GM18517 (cell line): ENCODE measurements at regions not wholly inside any gene's neighbourhood (a gene's known extent, or its start where the extent isn't known, plus 50 kb on each side); places are given as distances from the start of the nearest gene placed in this dataset.

Source experiments
- ATAC-seq: cut with Tn5 transposase; IDR thresholded peaks from one replicate; pipeline ENCODE4 v1.9.1; 2021; ENCODE audit warnings: mild to moderate bottlenecking, moderate library complexity; ENCODE audit not compliant: unreplicated experiment

DNA sequence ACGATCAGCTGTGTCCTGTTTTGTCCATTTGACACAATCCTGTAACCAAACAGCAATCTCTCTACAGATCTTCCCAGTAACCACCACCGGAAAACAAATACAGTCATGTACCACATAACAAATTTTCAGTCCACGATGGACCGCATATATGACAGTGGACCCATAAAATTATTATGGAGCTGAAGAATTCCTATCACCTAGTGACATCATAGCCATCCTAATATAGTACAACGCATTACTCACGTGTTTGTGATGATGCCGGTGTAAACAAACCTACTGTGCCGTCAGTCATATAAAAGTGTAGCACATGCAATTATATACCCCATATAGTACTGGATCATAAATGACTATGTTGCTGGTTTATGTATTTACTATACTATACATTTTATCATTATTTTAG lies 133.7 kb upstream of the EDNRA start:
- ATAC-seq: no peak

GRCh38 chr4:147349193-147349592 lies 131.7 kb upstream of the EDNRA start:
- ATAC-seq: no peak

DNA sequence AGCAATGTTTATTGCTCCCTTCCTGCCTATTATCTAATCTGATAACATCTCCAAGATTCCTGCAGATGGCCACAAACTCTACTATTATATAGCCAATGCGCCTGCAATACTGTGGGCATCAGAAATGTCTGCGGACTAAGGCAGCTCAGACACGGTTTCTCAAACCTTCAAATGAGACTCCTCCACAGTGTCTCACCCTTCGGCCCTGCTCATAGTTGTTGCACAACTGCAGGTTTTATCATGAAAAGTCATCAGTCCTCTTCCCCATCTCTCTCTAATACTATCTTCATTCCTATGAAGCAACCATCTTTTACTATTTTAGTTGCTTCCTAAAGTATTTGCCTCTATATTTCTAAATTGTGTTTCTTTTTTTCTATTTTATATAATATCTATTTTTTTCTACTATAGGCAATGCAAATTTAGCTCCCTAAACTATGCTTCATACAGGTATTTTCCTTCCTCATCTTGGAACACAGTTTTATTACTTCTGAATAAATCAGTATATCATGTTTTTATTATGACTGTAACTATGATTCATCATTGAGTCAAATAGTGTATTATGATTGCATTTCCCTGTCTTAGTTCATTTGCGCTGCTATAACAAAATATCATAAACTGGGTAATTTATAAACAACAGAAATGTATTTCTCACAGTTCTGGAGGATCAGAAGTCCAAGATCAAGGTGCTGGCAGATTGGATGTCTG lies 129.7 kb upstream of the EDNRA start:
- no peak for ATAC-seq

- no peak for ATAC-seq
Observed at GRCh38 chr4:147354237-147354636, 126.7 kb upstream of the EDNRA start.

GRCh38 chr4:147355032-147355656 lies 125.8 kb upstream of the EDNRA start:
- no peak for ATAC-seq

DNA sequence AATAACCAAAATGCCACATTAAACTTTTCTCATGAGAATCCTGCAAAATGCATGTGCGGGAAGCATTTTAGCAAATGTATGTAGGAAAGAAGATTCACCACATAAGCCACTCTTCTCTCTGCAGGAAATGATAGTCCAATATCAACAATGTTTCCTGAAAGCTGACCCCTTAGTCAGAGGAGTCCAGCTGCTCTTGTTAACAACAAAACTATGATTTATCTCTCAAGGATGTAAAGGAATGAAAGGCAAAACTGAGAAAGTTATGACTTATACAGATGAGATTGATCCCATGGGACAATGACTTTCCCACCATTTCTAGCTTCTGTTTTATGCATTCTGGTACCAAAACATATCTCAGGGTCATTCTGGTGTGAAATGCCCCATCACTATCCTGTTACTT lies 125.0 kb upstream of the EDNRA start:
- ATAC-seq: no peak

DNA sequence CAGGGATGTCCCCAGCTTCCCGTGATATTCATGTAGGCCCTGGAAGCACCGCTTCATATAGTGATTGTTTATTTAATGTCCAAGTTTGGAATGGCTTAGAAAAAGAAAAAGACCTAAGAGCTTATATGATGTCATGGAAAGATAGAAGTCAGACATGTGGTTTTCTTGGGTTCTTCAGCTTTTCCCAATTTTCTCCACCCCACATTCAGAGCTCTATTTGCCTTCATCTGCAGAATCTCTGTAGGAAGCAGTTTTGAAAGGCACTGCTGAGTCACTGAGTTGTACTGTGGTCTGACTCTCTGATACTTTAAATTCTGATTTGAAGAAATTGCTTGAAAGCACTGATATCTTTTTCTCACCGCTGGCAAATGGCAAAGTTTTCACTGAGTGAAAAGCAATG lies 120.6 kb upstream of the EDNRA start:
- no peak for ATAC-seq

DNA sequence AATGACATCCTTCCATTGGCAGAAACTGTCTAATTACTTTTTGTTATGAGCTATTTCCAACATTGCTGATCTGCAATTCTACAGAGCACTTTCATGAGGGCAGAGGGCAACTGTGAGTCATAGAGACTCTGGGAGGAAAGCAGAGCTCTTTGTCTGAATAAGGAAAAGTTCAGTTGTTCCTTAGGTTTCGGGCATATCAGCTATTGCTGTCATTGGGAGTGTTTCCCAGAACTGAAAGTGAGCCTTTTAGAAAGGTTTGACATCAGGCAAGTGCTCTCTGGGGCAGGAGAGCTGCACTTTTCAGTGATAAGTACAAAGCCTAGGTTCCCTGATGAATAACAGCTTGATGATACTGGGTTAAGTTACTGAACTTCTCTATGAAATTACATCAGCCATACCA lies 119.2 kb upstream of the EDNRA start:
- no peak for ATAC-seq

GRCh38 chr4:147362938-147363337 lies 118.0 kb upstream of the EDNRA start:
- ATAC-seq: no peak

- ATAC-seq: no peak
Observed at GRCh38 chr4:147363514-147363913, 117.4 kb upstream of the EDNRA start.

- ATAC-seq: no peak
Observed at GRCh38 chr4:147365396-147365795, 115.5 kb upstream of the EDNRA start.

DNA sequence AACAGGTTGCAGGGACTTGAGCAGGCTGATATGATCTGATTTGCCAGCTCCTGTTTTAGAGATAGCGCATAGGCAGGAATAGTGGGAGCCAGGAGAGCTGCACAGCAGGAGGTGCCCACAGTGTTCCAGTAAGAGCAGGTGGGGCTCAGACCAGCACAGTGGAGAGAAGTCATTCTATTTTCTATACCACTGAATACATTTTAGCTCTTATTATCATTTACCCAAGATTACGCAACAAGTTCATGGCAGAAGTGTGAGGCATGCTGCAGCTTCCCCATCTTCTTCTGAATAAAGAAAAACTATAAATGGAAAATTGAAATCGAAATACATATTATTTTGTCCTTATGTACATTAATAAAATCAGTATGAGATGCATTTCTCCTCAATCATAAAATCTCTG lies 114.7 kb upstream of the EDNRA start:
- no peak for ATAC-seq

DNA sequence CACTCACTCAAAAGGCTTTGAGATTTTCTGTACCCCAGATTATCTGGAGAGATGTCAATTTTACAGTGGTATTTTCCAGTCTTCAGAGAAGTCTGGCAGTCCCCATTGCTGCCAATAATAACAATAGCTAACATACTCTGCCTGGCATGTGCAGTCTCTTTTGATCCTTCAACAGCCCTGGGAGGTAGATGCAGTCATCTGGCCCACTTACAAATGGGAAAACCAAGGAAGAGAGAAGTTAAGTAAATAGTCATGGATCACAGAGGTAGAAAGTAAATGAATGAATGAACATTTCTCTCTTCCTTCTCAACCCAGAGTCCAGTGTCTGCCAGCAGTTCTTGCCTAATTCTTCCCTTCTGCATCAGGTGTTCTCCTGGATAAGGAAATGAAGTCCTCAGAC lies 113.0 kb upstream of the EDNRA start:
- no peak for ATAC-seq

- no peak for ATAC-seq
Observed at GRCh38 chr4:147368948-147369347, 111.9 kb upstream of the EDNRA start.

DNA sequence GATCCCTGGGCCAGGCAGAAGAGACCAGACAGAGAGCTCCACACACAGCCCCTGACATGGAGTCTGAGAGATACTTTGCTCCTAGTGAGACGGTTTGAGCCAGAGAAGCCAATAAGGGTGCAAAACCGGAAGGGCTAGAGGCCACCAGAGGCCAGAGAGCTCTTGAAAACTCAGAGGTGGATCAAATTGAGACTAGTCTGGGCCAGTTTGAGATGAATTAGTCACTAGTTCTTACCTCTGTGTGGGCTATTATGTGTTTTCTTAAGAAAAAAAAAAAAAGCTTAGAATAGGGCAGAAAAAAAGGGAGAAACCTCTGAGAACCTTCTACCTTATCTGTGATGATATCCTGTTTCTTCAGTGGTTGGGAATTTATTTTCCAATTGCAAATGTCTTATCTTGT lies 110.4 kb upstream of the EDNRA start:
- no peak for ATAC-seq

- ATAC-seq: no peak
Observed at GRCh38 chr4:147370881-147371280, 110.0 kb upstream of the EDNRA start.

DNA sequence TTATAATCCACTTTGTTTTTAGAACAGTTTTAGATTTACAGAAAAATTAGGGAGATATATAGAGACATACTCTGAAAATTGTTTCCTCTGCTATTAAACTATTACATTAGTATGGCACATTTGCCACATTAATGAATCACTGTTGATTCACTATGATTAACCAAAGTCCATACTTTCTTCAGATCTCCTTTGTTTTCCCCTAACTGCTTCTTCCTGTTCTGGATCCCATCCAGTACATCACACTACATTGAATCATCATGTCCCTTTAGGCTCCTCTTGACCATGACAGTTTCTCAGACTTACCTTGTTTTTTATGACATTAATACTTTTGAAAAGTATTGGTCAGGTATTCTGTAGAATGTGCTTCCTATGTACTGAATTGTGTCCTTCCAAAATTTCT lies 109.2 kb upstream of the EDNRA start:
- no peak for ATAC-seq

- ATAC-seq: no peak
Observed at GRCh38 chr4:147378780-147379179, 102.1 kb upstream of the EDNRA start.

DNA sequence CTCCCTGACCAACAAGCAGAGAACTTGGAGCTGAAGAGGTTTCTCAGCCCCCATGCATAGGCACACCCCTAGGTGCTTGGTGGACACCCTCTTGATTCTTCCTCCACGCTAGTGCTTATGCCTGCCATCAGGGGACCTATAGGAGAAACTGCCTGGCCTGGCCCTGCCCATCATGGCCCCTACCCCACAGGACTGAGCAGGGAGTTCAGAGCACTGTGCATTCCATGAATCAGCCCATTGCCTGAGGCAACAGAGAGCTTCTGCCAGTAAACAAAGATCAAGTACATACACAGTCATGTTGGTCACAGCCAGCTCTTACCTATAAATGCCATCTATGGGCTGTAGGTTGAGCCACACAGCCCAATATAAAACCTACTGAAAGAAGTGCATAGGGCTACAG lies 99.1 kb upstream of the EDNRA start:
- ATAC-seq: no peak

DNA sequence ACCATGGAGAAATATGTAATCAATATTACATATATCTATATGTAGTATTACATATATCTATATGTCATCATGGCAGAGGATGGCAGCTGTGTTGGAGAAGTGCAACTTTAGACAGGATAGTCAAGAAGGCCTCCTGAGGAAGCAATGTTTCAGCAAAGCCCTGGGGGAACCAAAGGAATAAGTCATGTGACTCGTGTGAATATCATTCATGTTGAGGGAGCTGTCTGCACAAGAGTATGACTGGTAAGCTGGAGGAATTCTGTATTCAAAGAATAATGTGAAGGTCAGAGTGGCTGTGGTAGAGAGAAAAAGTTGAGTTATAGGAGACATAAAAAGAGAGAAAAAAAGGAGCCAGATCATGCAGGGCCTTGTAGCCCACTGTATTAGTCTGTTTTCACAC lies 92.9 kb upstream of the EDNRA start:
- ATAC-seq: no peak

- no peak for ATAC-seq
Observed at GRCh38 chr4:147396105-147396504, 84.8 kb upstream of the EDNRA start.

GRCh38 chr4:147398556-147398955 lies 82.3 kb upstream of the EDNRA start:
- no peak for ATAC-seq

GRCh38 chr4:147400721-147401120 lies 80.2 kb upstream of the EDNRA start:
- no peak for ATAC-seq
